ENCODE measurements at regions not wholly inside any gene's neighbourhood (a gene's known extent, or its start where the extent isn't known, plus 50 kb on each side); places are given as distances from the start of the nearest gene placed in this dataset.
"Not testable (repeated sequence)": the region's sequence is repeated elsewhere in the genome, so short reads cannot be mapped to it uniquely, and the experiment has no call there.

- Histone ChIP-seq H3K27ac (ENCODE audit: low read depth, low read length, poor library complexity, severe bottlenecking) (no peak overlapping the region), H3K9ac (ENCODE audit: low read length) (no peak overlapping the region), H3K9me3 (ENCODE audit: low read length) (no peaks in the 10 kb centered on the region), H3K9me2 (ENCODE audit: low read depth, low read length) (no peaks in the 10 kb centered on the region), H3K79me2 (ENCODE audit: insufficient read depth, low read length) (no peaks in the 10 kb centered on the region), H3K27me3 (ENCODE audit: insufficient read depth, low read length) (no peaks in the 10 kb centered on the region; the same call in 1 of the 2 replicates), H3K36me3 (ENCODE audit: insufficient read depth, low read length) (no peaks in the 10 kb centered on the region), H2AFZ (ENCODE audit: low read length) (no peak overlapping the region), H3F3A (ENCODE audit: insufficient read depth, low read length) (no peaks in the 10 kb centered on the region), H3K4me3 (ENCODE audit: low read depth, low read length, poor library complexity, severe bottlenecking) (no peak overlapping the region), H3K4me1 (ENCODE audit: insufficient read depth, low read length, severe bottlenecking) (no peaks in the 10 kb centered on the region), H4K20me1 (ENCODE audit: insufficient read depth, low read length) (no peaks in the 10 kb centered on the region), H3K4me2 (ENCODE audit: low read length) (no peak overlapping the region)
- no peak for TF ChIP-seq EZH2 (IDR thresholded peaks at IDR 0.05; ENCODE audit: borderline replicate concordance, low read length)
- TF ChIP-seq, protein P1, sequence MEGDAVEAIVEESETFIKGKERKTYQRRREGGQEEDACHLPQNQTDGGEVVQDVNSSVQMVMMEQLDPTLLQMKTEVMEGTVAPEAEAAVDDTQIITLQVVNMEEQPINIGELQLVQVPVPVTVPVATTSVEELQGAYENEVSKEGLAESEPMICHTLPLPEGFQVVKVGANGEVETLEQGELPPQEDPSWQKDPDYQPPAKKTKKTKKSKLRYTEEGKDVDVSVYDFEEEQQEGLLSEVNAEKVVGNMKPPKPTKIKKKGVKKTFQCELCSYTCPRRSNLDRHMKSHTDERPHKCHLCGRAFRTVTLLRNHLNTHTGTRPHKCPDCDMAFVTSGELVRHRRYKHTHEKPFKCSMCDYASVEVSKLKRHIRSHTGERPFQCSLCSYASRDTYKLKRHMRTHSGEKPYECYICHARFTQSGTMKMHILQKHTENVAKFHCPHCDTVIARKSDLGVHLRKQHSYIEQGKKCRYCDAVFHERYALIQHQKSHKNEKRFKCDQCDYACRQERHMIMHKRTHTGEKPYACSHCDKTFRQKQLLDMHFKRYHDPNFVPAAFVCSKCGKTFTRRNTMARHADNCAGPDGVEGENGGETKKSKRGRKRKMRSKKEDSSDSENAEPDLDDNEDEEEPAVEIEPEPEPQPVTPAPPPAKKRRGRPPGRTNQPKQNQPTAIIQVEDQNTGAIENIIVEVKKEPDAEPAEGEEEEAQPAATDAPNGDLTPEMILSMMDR (IDR thresholded peaks at IDR 0.05; ENCODE audit: low read length), result no peak
These were observed 77.8 kb downstream of the TFAP2C start for GRCh38 chr20:56706867-56707360.

DNA sequence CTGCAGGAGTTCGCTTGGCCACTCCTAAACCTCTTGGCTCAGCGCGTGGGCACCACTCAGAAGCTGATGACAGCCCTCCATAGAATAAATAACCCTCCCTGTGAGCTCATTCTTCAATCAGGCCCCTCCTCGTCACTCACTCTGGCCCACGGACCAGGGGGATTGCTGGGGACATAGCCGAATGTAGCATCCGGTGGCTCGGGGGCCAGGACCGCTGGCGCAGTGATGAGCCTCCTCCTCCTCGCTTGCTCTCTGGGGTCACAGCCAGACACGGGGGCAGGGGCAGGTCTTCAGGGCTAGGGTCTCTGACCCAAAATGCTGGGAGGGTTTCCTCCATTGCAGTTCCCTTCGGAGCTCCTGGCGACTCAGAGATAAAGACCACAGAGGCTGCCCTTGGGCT lies 79.9 kb downstream of the TFAP2C start:
- no peaks in the 10 kb centered on the region for H3K79me2 ChIP-seq (ENCODE audit: insufficient read depth, low read length)
- no peak overlapping the region for H3K4me2 ChIP-seq (ENCODE audit: low read length)
- no peak overlapping the region for H3K27ac ChIP-seq (ENCODE audit: low read depth, low read length, poor library complexity, severe bottlenecking)
- no peak overlapping the region for H3K9ac ChIP-seq (ENCODE audit: low read length)
- no peaks in the 10 kb centered on the region for H3K4me1 ChIP-seq (ENCODE audit: insufficient read depth, low read length, severe bottlenecking)
- H3K36me3 ChIP-seq (ENCODE audit: insufficient read depth, low read length), result no peaks in the 10 kb centered on the region
- H2AFZ ChIP-seq (ENCODE audit: low read length), result no peak overlapping the region
- H4K20me1 ChIP-seq (ENCODE audit: insufficient read depth, low read length), result no peaks in the 10 kb centered on the region
- no peaks in the 10 kb centered on the region for H3K9me2 ChIP-seq (ENCODE audit: low read depth, low read length)
- H3K27me3 ChIP-seq (ENCODE audit: insufficient read depth, low read length), result no peaks in the 10 kb centered on the region; the same call in 1 of the 2 replicates
- TF ChIP-seq EZH2 (IDR thresholded peaks at IDR 0.05; ENCODE audit: borderline replicate concordance, low read length), result no peak
- no peaks in the 10 kb centered on the region for H3F3A ChIP-seq (ENCODE audit: insufficient read depth, low read length)
- no peak overlapping the region for H3K4me3 ChIP-seq (ENCODE audit: low read depth, low read length, poor library complexity, severe bottlenecking)
- H3K9me3 ChIP-seq (ENCODE audit: low read length), result no peaks in the 10 kb centered on the region

DNA sequence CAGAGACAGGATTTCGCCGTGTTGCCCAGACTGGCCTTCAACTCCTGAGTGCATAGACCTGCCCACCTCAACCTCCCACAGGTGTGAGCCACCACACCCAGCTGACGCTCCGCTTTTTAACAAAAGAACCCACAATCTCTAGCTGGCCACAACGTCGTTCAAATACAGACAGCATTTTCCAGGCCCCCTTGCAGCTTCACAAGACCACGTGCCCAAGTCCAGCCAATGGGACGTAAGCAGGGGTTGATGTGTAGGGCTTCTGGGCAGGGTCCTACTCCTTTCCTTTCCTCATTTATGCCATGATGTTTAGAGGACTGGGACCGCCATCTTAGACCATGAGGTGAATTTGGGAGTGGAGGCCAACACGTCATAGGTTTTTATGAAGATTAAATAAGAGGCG lies 81.0 kb downstream of the TFAP2C start:
- Histone ChIP-seq H3K27ac (ENCODE audit: low read depth, low read length, poor library complexity, severe bottlenecking) (no peak overlapping the region), H3F3A (ENCODE audit: insufficient read depth, low read length) (no peaks in the 10 kb centered on the region), H3K36me3 (ENCODE audit: insufficient read depth, low read length) (no peaks in the 10 kb centered on the region), H3K79me2 (ENCODE audit: insufficient read depth, low read length) (no peaks in the 10 kb centered on the region), H3K9ac (ENCODE audit: low read length) (no peak overlapping the region), H2AFZ (ENCODE audit: low read length) (no peak overlapping the region), H3K27me3 (ENCODE audit: insufficient read depth, low read length) (no peaks in the 10 kb centered on the region; the same call in 1 of the 2 replicates), H4K20me1 (ENCODE audit: insufficient read depth, low read length) (no peaks in the 10 kb centered on the region), H3K4me3 (ENCODE audit: low read depth, low read length, poor library complexity, severe bottlenecking) (no peak overlapping the region), H3K9me2 (ENCODE audit: low read depth, low read length) (no peaks in the 10 kb centered on the region), H3K9me3 (ENCODE audit: low read length) (no peaks in the 10 kb centered on the region), H3K4me1 (ENCODE audit: insufficient read depth, low read length, severe bottlenecking) (no peaks in the 10 kb centered on the region), H3K4me2 (ENCODE audit: low read length) (no peak overlapping the region)
- TF ChIP-seq EZH2 (IDR thresholded peaks at IDR 0.05; ENCODE audit: borderline replicate concordance, low read length), result no peak
- TF ChIP-seq, protein P1 (IDR thresholded peaks at IDR 0.05; ENCODE audit: low read length), result no peak

DNA sequence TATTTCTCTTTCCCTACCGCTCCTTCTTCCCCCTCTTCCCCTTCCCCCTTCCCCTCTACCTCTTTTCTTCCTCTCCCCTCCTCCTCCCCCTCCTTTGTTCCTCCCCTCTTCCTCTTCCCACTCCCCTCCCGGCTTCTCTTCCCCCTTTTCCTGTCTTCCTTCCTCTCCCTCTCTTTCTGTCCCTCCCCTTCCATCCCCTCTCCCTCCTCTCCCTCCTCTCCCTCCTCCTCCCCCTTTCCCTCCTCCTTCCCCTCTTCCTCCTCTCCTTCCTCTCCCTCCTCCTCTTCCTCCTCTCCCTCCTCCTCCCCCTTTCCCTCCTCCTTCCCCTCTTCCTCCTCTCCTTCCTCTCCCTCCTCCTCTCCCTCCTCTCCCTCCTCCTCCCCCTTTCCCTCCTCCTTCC lies 81.5 kb downstream of the TFAP2C start:
- not testable (repeated sequence) for H3K9ac ChIP-seq (ENCODE audit: low read length); H3K4me2 ChIP-seq (ENCODE audit: low read length)

More for the DNA sequence above, 81.5 kb downstream of the TFAP2C start:
- not testable (repeated sequence) for H2AFZ ChIP-seq (ENCODE audit: low read length); H3K9me2 ChIP-seq (ENCODE audit: low read depth, low read length); H3K9me3 ChIP-seq (ENCODE audit: low read length); H3F3A ChIP-seq (ENCODE audit: insufficient read depth, low read length); H3K4me3 ChIP-seq (ENCODE audit: low read depth, low read length, poor library complexity, severe bottlenecking); H3K4me1 ChIP-seq (ENCODE audit: insufficient read depth, low read length, severe bottlenecking); H3K27me3 ChIP-seq (ENCODE audit: insufficient read depth, low read length); H3K36me3 ChIP-seq (ENCODE audit: insufficient read depth, low read length); H3K27ac ChIP-seq (ENCODE audit: low read depth, low read length, poor library complexity, severe bottlenecking); H4K20me1 ChIP-seq (ENCODE audit: insufficient read depth, low read length); H3K79me2 ChIP-seq (ENCODE audit: insufficient read depth, low read length)
